ENCODE measurements at regions not wholly inside any gene's neighbourhood (a gene's known extent, or its start where the extent isn't known, plus 50 kb on each side); places are given as distances from the start of the nearest gene placed in this dataset.

- no peak for DNase-seq
Measured at GRCh38 chr12:30827101-30828066, 72.6 kb upstream of the CAPRIN2 start.

- no peak for DNase-seq
Measured at GRCh38 chr12:30826276-30826675, 71.5 kb upstream of the CAPRIN2 start.

- no peak for DNase-seq
Measured at GRCh38 chr12:30825341-30825740, 70.6 kb upstream of the CAPRIN2 start.

GRCh38 chr12:30824311-30824710 is 69.6 kb upstream of the CAPRIN2 start:
- no peak for DNase-seq

- no peak for DNase-seq
Measured at GRCh38 chr12:30823764-30824163, 69.0 kb upstream of the CAPRIN2 start.

GRCh38 chr12:30823156-30823699 is 68.5 kb upstream of the CAPRIN2 start:
- no peak for DNase-seq

GRCh38 chr12:30822385-30823155 is 67.8 kb upstream of the CAPRIN2 start:
- DNase-seq: peak; percentile 20

GRCh38 chr12:30820406-30820946 is 65.7 kb upstream of the CAPRIN2 start:
- DNase-seq: no peak

GRCh38 chr12:30818562-30818961 is 63.8 kb upstream of the CAPRIN2 start:
- no peak for DNase-seq

- DNase-seq: no peak
Measured at GRCh38 chr12:30816742-30817465, 62.2 kb upstream of the CAPRIN2 start.

GRCh38 chr12:30814295-30814655 is 59.5 kb upstream of the CAPRIN2 start:
- no peak for DNase-seq

- no peak for DNase-seq
Measured at GRCh38 chr12:30813525-30814294, 59.0 kb upstream of the CAPRIN2 start.

GRCh38 chr12:30811966-30812365 is 57.2 kb upstream of the CAPRIN2 start:
- DNase-seq: no peak

- DNase-seq: no peak
Measured at GRCh38 chr12:30810918-30811317, 56.2 kb upstream of the CAPRIN2 start.

GRCh38 chr12:30807695-30808034 is 52.9 kb upstream of the CAPRIN2 start:
- no peak for DNase-seq

- peak; percentile 65 for DNase-seq
Measured at GRCh38 chr12:30806989-30807694, 52.4 kb upstream of the CAPRIN2 start.

- no peak for DNase-seq
Measured at GRCh38 chr12:30805959-30806358, 51.2 kb upstream of the CAPRIN2 start.
